HG03342 (cell line): ENCODE measurements at regions not wholly inside any gene's neighbourhood (a gene's known extent, or its start where the extent isn't known, plus 50 kb on each side); places are given as distances from the start of the nearest gene placed in this dataset.
"Not testable (repeated sequence)": the region's sequence is repeated elsewhere in the genome, so short reads cannot be mapped to it uniquely, and the experiment has no call there.

Experiments used
- ATAC-seq: cut with Tn5 transposase; IDR thresholded peaks from one replicate; pipeline ENCODE4 v1.9.1; 2021; ENCODE audit warnings: mild to moderate bottlenecking, moderate library complexity; ENCODE audit not compliant: unreplicated experiment

- ATAC-seq, result no peak
Observed at GRCh38 chr6:67467341-67467740, 1167.7 kb upstream of the ADGRB3 start.

GRCh38 chr6:67462725-67463124 is 1172.4 kb upstream of the ADGRB3 start:
- ATAC-seq, result not testable (repeated sequence)

- no peak for ATAC-seq
Observed at GRCh38 chr6:67459556-67459955, 1175.5 kb upstream of the ADGRB3 start.

- ATAC-seq, result no peak
Observed at GRCh38 chr6:67458265-67458664, 1176.8 kb upstream of the ADGRB3 start.

- no peak for ATAC-seq
Observed at GRCh38 chr6:67451874-67452273, 1183.2 kb upstream of the ADGRB3 start.

- ATAC-seq, result peak; percentile 94
Observed at GRCh38 chr6:67450641-67451040, 1184.4 kb upstream of the ADGRB3 start.

GRCh38 chr6:67449602-67450001 is 1185.5 kb upstream of the ADGRB3 start:
- no peak for ATAC-seq

GRCh38 chr6:67433124-67433523 is 1202.0 kb upstream of the ADGRB3 start:
- no peak for ATAC-seq

GRCh38 chr6:67431076-67431475 is 1204.0 kb upstream of the ADGRB3 start:
- ATAC-seq, result no peak

GRCh38 chr6:67426686-67427085 is 1208.4 kb upstream of the ADGRB3 start:
- ATAC-seq, result not testable (repeated sequence)

- no peak for ATAC-seq
Observed at GRCh38 chr6:67412035-67412434, 1223.0 kb upstream of the ADGRB3 start.

- ATAC-seq, result no peak
Observed at GRCh38 chr6:67411036-67411435, 1224.0 kb upstream of the ADGRB3 start.

GRCh38 chr6:67394254-67394653 is 1240.8 kb upstream of the ADGRB3 start:
- ATAC-seq, result no peak

GRCh38 chr6:67393356-67393755 is 1241.7 kb upstream of the ADGRB3 start:
- ATAC-seq, result no peak

GRCh38 chr6:67391955-67392354 is 1243.1 kb upstream of the ADGRB3 start:
- no peak for ATAC-seq

- ATAC-seq, result no peak
Observed at GRCh38 chr6:67369679-67370078, 1265.4 kb upstream of the ADGRB3 start.

GRCh38 chr6:67362976-67363375 is 1272.1 kb upstream of the ADGRB3 start:
- no peak for ATAC-seq

- no peak for ATAC-seq
Observed at GRCh38 chr6:67361264-67361663, 1273.8 kb upstream of the ADGRB3 start.

- ATAC-seq, result no peak
Observed at GRCh38 chr6:67358241-67358640, 1276.8 kb upstream of the ADGRB3 start.

GRCh38 chr6:67353861-67354260 is 1281.2 kb upstream of the ADGRB3 start:
- ATAC-seq, result no peak

- ATAC-seq, result no peak
Observed at GRCh38 chr6:67352717-67353116, 1282.4 kb upstream of the ADGRB3 start.

GRCh38 chr6:67350729-67351128 is 1284.4 kb upstream of the ADGRB3 start:
- no peak for ATAC-seq

- no peak for ATAC-seq
Observed at GRCh38 chr6:67345946-67346345, 1289.1 kb upstream of the ADGRB3 start.

GRCh38 chr6:67336014-67336413 is 1299.1 kb upstream of the ADGRB3 start:
- no peak for ATAC-seq
